ENCODE measurements at regions not wholly inside any gene's neighbourhood (a gene's known extent, or its start where the extent isn't known, plus 50 kb on each side); places are given as distances from the start of the nearest gene placed in this dataset.

DNA sequence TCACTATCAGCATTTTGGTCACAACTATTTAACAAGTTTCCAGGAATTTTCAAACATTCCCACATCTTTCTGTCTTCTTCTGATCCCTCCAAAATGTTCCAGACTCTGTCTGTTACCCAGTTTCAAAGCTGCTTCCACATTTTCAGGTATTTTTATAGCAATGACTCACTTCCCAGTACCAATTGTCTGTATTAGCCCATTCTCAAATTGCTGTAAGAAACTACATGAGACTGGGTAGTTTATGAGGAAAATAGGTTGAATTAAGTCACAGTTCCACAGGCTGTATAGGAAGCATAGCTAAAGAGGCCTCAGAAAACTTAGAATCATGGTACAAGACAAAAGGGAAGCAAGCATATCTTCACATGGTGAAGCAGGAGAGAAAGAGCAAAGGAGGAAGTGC, 475.0 kb upstream of the PCDH7 start:
- TF ChIP-seq POLR2A (IDR thresholded peaks at IDR 0.05) = no peak
- TF ChIP-seq, protein P1, sequence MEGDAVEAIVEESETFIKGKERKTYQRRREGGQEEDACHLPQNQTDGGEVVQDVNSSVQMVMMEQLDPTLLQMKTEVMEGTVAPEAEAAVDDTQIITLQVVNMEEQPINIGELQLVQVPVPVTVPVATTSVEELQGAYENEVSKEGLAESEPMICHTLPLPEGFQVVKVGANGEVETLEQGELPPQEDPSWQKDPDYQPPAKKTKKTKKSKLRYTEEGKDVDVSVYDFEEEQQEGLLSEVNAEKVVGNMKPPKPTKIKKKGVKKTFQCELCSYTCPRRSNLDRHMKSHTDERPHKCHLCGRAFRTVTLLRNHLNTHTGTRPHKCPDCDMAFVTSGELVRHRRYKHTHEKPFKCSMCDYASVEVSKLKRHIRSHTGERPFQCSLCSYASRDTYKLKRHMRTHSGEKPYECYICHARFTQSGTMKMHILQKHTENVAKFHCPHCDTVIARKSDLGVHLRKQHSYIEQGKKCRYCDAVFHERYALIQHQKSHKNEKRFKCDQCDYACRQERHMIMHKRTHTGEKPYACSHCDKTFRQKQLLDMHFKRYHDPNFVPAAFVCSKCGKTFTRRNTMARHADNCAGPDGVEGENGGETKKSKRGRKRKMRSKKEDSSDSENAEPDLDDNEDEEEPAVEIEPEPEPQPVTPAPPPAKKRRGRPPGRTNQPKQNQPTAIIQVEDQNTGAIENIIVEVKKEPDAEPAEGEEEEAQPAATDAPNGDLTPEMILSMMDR (IDR thresholded peaks at IDR 0.05) = no peak

Measured in tibial nerve (tissue), 3 donors.